SIG-M5 treated with dmso at 0.1 percent for 504 hours (cell line): ENCODE measurements at regions not wholly inside any gene's neighbourhood (a gene's known extent, or its start where the extent isn't known, plus 50 kb on each side); places are given as distances from the start of the nearest gene placed in this dataset.
"Not testable (repeated sequence)": the region's sequence is repeated elsewhere in the genome, so short reads cannot be mapped to it uniquely, and the experiment has no call there.

Source experiments
- DNase-seq: peaks from one replicate; lab custom pipeline; 2025; ENCODE audit not compliant: unreplicated experiment; lab: John Stamatoyannopoulos, UW

- no peak for DNase-seq
Observed at GRCh38 chr13:110045202-110045601, 258.8 kb upstream of the IRS2 start.

- no peak for DNase-seq
Observed at GRCh38 chr13:110044551-110045111, 258.2 kb upstream of the IRS2 start.

GRCh38 chr13:110042253-110042950, 256.0 kb upstream of the IRS2 start:
- no peak for DNase-seq

GRCh38 chr13:110041638-110042037, 255.3 kb upstream of the IRS2 start:
- not testable (repeated sequence) for DNase-seq

- no peak for DNase-seq
Observed at GRCh38 chr13:110037925-110038573, 251.7 kb upstream of the IRS2 start.

- DNase-seq: no peak
Observed at GRCh38 chr13:110036060-110036459, 249.7 kb upstream of the IRS2 start.

GRCh38 chr13:110034031-110034549, 247.7 kb upstream of the IRS2 start:
- no peak for DNase-seq

GRCh38 chr13:110032969-110033368, 246.6 kb upstream of the IRS2 start:
- no peak for DNase-seq

GRCh38 chr13:110030394-110030928, 244.1 kb upstream of the IRS2 start:
- DNase-seq: no peak

- DNase-seq: no peak
Observed at GRCh38 chr13:110028838-110029621, 242.6 kb upstream of the IRS2 start.

- DNase-seq: no peak
Observed at GRCh38 chr13:110028311-110028710, 241.9 kb upstream of the IRS2 start.

GRCh38 chr13:110027470-110028240, 241.3 kb upstream of the IRS2 start:
- no peak for DNase-seq

- DNase-seq: no peak
Observed at GRCh38 chr13:110024645-110024980, 238.2 kb upstream of the IRS2 start.

GRCh38 chr13:110023729-110024644, 237.6 kb upstream of the IRS2 start:
- no peak for DNase-seq

- DNase-seq: no peak
Observed at GRCh38 chr13:110018009-110018408, 231.6 kb upstream of the IRS2 start.

- no peak for DNase-seq
Observed at GRCh38 chr13:110017379-110017778, 231.0 kb upstream of the IRS2 start.

GRCh38 chr13:110015253-110015652, 228.9 kb upstream of the IRS2 start:
- DNase-seq: no peak

GRCh38 chr13:110014719-110015118, 228.3 kb upstream of the IRS2 start:
- DNase-seq: no peak

GRCh38 chr13:110012102-110012739, 225.8 kb upstream of the IRS2 start:
- no peak for DNase-seq
